ENCODE measurements at regions not wholly inside any gene's neighbourhood (a gene's known extent, or its start where the extent isn't known, plus 50 kb on each side); places are given as distances from the start of the nearest gene placed in this dataset.
A peak's percentile ranks its signal among the peaks of the same experiment; 100 is the strongest.

DNA sequence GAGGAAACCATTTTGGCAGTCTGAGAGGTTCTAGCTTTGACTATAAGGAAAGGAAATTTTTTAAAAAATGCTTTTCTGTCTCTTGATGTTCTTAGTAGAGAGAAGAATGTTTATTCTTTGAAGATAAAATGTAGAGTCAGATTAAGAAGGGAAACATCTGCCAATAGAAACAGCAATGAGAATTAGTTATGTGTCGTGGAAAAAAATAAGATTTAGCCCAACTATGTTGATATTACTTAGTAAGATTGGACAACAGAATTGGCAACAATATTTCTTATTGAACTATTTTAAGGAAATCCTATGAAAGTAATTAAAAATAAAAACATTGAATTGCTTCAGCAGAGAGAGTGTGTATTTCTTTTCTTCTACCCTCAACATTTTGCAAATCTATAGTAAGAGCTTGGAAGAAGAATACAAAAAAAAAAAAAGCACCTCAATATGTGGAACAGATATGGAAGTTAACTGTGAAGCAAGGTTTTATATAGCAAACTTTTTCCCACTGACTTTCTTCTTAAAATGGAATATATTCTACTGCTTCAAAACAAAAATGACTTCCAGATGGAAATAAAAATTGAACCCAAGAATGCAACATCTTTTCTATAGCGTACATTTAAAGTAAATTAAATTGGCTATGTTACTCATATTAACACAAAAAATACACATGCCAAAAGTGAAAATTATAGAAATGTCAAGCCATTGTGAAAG lies 177.9 kb downstream of the FAM124B start:
- DNase-seq (ENCODE audit: low read depth) = no peak

DNA sequence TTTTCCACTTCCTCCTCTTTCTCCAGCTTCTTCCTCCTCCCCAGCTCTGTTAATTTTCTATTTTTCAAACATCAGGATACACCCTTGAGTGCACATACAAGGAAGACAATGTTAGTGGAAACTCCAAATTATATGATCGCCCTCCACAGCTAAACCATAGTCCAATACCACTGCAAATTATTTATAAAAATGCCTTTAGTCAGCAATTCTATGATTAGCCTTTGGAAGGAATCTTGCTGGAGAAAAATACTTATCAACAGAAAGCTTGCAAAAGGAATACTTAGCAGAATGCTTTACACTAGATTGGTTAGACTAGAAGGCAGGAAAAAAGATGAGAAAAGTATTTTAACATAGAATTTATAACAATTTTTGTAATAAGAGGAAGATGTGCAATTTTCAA lies 178.9 kb downstream of the FAM124B start:
- H3K4me3 ChIP-seq (ENCODE audit: low read length) = no peak overlapping the region
- TF ChIP-seq, protein P1, sequence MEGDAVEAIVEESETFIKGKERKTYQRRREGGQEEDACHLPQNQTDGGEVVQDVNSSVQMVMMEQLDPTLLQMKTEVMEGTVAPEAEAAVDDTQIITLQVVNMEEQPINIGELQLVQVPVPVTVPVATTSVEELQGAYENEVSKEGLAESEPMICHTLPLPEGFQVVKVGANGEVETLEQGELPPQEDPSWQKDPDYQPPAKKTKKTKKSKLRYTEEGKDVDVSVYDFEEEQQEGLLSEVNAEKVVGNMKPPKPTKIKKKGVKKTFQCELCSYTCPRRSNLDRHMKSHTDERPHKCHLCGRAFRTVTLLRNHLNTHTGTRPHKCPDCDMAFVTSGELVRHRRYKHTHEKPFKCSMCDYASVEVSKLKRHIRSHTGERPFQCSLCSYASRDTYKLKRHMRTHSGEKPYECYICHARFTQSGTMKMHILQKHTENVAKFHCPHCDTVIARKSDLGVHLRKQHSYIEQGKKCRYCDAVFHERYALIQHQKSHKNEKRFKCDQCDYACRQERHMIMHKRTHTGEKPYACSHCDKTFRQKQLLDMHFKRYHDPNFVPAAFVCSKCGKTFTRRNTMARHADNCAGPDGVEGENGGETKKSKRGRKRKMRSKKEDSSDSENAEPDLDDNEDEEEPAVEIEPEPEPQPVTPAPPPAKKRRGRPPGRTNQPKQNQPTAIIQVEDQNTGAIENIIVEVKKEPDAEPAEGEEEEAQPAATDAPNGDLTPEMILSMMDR (IDR thresholded peaks at IDR 0.05; ENCODE audit: insufficient read depth, low read depth, low read length, missing control alignments) = no peak
- DNase-seq (ENCODE audit: low read depth) = no peak

More for the DNA sequence above, 177.9 kb downstream of the FAM124B start:
- TF ChIP-seq, protein P1 (IDR thresholded peaks at IDR 0.05; ENCODE audit: insufficient read depth, low read depth, low read length, missing control alignments) = no peak
- no peak overlapping the region for H3K4me3 ChIP-seq (ENCODE audit: low read length)

DNA sequence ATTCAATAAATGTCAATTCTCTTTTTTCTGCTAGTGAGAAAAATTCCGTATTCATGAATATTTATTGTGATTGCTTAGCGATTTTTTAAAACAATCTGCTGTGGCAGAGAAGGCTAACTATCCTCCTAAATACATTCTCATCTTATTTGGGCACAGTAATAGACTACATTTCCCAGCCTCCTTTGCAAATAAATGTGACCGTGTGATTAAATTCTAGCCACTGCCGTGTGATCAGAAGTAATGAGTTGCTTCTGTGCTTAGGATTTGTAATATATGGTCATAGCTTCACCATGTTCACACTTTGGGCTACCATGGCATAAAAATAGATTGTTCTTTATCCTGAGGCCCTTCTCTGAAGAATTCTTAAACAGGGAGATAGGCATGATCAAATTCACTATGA lies 179.6 kb downstream of the FAM124B start:
- no peak overlapping the region for H3K4me3 ChIP-seq (ENCODE audit: low read length)
- peak; percentile 50 for DNase-seq (ENCODE audit: low read depth)
- TF ChIP-seq, protein P1 (IDR thresholded peaks at IDR 0.05; ENCODE audit: insufficient read depth, low read depth, low read length, missing control alignments) = no peak

DNA sequence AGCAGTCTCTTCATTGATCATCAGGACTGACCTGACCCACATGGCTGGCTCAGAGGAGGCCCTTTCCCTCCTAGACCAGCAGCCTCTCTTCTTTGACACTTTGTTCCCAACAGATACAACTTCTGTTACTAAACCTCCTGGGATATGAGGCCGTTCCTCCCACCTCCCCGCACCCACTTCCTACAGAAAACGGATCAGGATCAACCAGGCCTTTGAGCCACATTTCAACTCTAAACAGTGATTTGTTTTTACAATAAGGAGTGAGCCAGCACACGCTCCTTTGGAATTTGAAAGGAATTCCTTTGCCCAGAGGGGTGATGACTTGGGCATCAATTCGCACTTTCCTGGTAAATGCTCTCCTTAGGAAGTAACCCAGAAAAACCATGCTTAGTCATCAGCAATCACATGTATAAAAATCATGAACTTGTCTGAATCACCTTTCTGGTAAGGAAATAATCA lies 180.4 kb downstream of the FAM124B start:
- DNase-seq (ENCODE audit: low read depth) = peak; percentile 98
- H3K4me3 ChIP-seq (ENCODE audit: low read length) = no peak overlapping the region
- TF ChIP-seq, protein P1 (IDR thresholded peaks at IDR 0.05; ENCODE audit: insufficient read depth, low read depth, low read length, missing control alignments) = no peak

DNA sequence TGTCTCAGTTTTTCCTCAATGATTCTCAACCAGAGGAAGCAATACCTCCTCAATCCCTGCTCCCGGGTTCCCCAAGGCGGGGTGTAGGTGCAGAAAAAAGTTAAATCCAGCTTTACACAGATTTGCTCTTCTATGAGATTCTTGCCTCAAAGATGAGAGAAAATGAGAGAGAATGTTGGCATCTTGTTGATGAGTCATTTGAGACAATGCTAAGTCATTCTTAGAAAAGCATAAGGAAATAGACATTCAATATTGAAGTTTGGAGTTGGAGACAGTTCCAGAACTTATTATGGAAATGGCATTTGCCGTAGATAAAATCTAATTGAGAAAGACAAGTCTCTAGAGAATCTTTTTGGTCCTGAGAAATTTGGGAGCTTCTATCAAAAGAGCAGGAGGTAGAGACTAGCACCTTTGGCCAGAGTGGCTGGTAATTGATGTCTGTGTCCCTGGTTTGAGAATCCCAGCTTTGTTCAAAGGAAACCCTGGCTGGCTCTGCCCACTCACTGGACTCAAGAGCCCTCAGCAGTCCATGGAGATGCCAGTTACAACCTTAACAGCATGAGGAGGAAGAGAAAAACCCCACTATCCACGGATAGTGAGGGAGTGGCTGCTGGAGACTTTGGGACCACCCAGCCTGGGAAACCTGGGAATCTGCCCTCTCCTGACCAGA lies 181.2 kb downstream of the FAM124B start:
- H3K4me3 ChIP-seq (ENCODE audit: low read length) = no peak overlapping the region
- TF ChIP-seq, protein P1 (IDR thresholded peaks at IDR 0.05; ENCODE audit: insufficient read depth, low read depth, low read length, missing control alignments) = no peak
- peak; percentile 51 for DNase-seq (ENCODE audit: low read depth)

DNA sequence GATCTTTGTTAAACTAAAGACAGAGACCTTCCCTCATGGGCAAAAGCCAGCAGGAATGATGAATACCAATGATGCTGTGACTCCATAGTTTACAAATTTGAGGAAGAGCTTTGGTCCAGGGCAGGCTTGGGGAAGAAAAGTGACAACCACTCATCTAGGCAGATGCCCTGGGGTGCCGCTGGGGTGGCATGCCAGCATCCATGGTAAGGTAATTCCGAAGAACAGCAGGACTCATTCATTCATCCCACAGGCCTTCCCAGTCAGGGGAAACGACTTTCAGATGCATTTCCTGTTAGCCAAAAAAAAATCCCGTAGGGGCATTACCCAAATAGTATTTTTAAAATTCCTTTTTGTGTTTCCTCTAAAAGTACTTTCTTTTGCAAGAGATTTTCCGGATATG lies 180.7 kb upstream of the SERPINE2 start:
- TF ChIP-seq, protein P1 (IDR thresholded peaks at IDR 0.05; ENCODE audit: insufficient read depth, low read depth, low read length, missing control alignments) = no peak
- no peak overlapping the region for H3K4me3 ChIP-seq (ENCODE audit: low read length)
- DNase-seq (ENCODE audit: low read depth) = no peak
